ENCODE measurements at regions not wholly inside any gene's neighbourhood (a gene's known extent, or its start where the extent isn't known, plus 50 kb on each side); places are given as distances from the start of the nearest gene placed in this dataset.

- TF ChIP-seq POLR2A (IDR thresholded peaks at IDR 0.05): no peak
- TF ChIP-seq CTCF (IDR thresholded peaks at IDR 0.05): no peak
Observed at GRCh38 chrX:973010-973632, 239.3 kb downstream of the CRLF2 start.

Data from adrenal gland (tissue), 5 donors.